Common myeloid progenitor, CD34-positive (primary cell): ENCODE measurements at regions not wholly inside any gene's neighbourhood (a gene's known extent, or its start where the extent isn't known, plus 50 kb on each side); places are given as distances from the start of the nearest gene placed in this dataset.

Source experiments
- CTCF ChIA-PET: fragments of 350-600 bp; sonication (Branson Sonifier 250); formaldehyde crosslinking; loops from one replicate; lab custom pipeline; 2021; ENCODE audit warnings: antibody characterized with exemption; lab: Charles Lee
- POLR2A ChIA-PET: fragments of 350-600 bp; sonication (Branson Sonifier 250); formaldehyde crosslinking; loops from one replicate; lab custom pipeline; 2021; ENCODE audit warnings: antibody characterized with exemption; lab: Charles Lee
- DNase-seq, 3 donors: peaks; one replicate each; pipeline versions ENCODE4 v3.0.0 to v3.0.0-alpha.2; 2013
- H3K27ac ChIP-seq, 2 experiments: 1 replicate in 1 of 2; 2 replicates in 1 of 2; pipeline ENCODE4 v1.7.0; 2013; ENCODE audit warnings: inconsistent platforms in 2 of 2, low read length in 2 of 2, mild to moderate bottlenecking in 2 of 2, low read depth in 1 of 2, moderate library complexity in 1 of 2; ENCODE audit not compliant: severe bottlenecking in 2 of 2, insufficient read depth in 1 of 2, poor library complexity in 1 of 2
- H3K27me3 ChIP-seq, 5 experiments: replicated peaks in 2 of 5; 1 replicate in 3 of 5; 2 replicates in 2 of 5; pipeline versions ENCODE4 v1.6.1 to v1.7.0; 2013; ENCODE audit warnings: low read length in 4 of 5, mild to moderate bottlenecking in 2 of 5, moderate library complexity in 2 of 5, inconsistent platforms in 1 of 5; ENCODE audit not compliant: insufficient read depth in 5 of 5, control insufficient read depth in 4 of 5
- H3K36me3 ChIP-seq, 4 experiments: 1 replicate in 2 of 4; 2 replicates in 2 of 4; pipeline versions ENCODE4 v1.6.1 to v1.7.0; 2013; ENCODE audit warnings: low read length in 3 of 4, control low read depth in 1 of 4, mild to moderate bottlenecking in 1 of 4; ENCODE audit not compliant: control insufficient read depth in 4 of 4, insufficient read depth in 4 of 4
- H3K4me1 ChIP-seq, 4 experiments: 1 replicate in 3 of 4; 2 replicates in 1 of 4; pipeline versions ENCODE4 v1.6.1 to v1.7.1; 2013; ENCODE audit warnings: low read length in 3 of 4, mild to moderate bottlenecking in 3 of 4, control low read depth in 1 of 4, inconsistent platforms in 1 of 4, moderate library complexity in 1 of 4; ENCODE audit not compliant: control insufficient read depth in 4 of 4, insufficient read depth in 4 of 4; ENCODE audit errors: control extremely low read depth in 1 of 4
- H3K4me3 ChIP-seq, 7 experiments: 1 replicate in 4 of 7; 2 replicates in 3 of 7; pipeline versions ENCODE4 v1.5.1 to v1.7.0; 2013; ENCODE audit warnings: mild to moderate bottlenecking in 7 of 7, low read length in 6 of 7, moderate library complexity in 6 of 7, inconsistent platforms in 2 of 7, low read depth in 2 of 7, control low read depth in 1 of 7; ENCODE audit not compliant: insufficient read depth in 4 of 7, control insufficient read depth in 1 of 7; ENCODE audit errors: extremely low read depth in 1 of 7
- H3K9me3 ChIP-seq, 5 experiments: 1 replicate in 4 of 5; 2 replicates in 1 of 5; pipeline versions ENCODE4 v1.6.1 to v1.7.1; 2013; ENCODE audit warnings: low read length in 4 of 5, mild to moderate bottlenecking in 2 of 5, inconsistent platforms in 1 of 5, low read depth in 1 of 5, moderate library complexity in 1 of 5; ENCODE audit not compliant: control insufficient read depth in 4 of 5, insufficient read depth in 2 of 5; ENCODE audit errors: control extremely low read depth in 1 of 5
- WGBS: methylation state at CpG from one replicate; pipeline ENCODE4 v1.1.5; 2013; ENCODE audit not compliant: insufficient coverage; 5-methylcytosine and 5-hydroxymethylcytosine counted together

GRCh38 chr1:14055442-14056223, 355.6 kb downstream of the PRDM2 start:
- no peaks in the 10 kb centered on the region for H3K4me1 ChIP-seq
- no peak overlapping the region for H3K27ac ChIP-seq
- H3K27me3 ChIP-seq = peaks cover 0 to 5% (median 0%) of the 10 kb centered on the region in 5 experiments
- H3K36me3 ChIP-seq = no peaks in the 10 kb centered on the region
- CTCF ChIA-PET = interaction anchor here (0.8 kb wide), 1 partner anchor 9 kb away, joined by 3 read pairs; no protein-coding TSS in a partner anchor
- H3K4me3 ChIP-seq = no peak overlapping the region
- peaks cover 0 to 17% (median 0%) of the 10 kb centered on the region in 5 experiments for H3K9me3 ChIP-seq
- no peak for DNase-seq
- 94% methylated on average over 3 of the region's 4 CpGs for WGBS
- POLR2A ChIA-PET = no interaction called here

DNA sequence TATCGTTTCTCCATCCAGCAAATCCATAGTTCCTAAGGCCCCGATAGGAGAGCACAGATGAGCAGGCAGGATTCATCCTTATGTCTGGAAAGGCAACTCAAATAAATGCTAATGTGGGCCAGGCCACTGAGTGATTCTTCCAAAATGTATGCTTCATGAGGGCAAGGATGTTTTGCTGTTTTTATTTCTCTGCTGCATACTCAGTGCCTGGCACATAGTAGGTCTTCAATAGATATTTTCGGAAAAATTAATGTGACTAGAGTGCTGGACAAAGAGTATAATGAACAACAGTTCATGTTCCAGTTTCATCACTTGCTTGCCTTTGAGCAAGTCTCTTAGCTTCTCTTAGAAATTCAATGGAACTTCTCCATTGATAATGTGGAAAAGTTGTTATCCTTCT, 357.7 kb downstream of the PRDM2 start:
- POLR2A ChIA-PET = no interaction called here
- H3K27me3 ChIP-seq = peaks cover 0 to 5% (median 0%) of the 10 kb centered on the region in 5 experiments
- CTCF ChIA-PET = no interaction called here
- H3K4me1 ChIP-seq = no peaks in the 10 kb centered on the region
- 93% methylated on average over 3 of the region's 3 CpGs for WGBS
- no peak overlapping the region for H3K27ac ChIP-seq
- peaks cover 0 to 17% (median 0%) of the 10 kb centered on the region in 5 experiments for H3K9me3 ChIP-seq
- DNase-seq = no peak
- H3K4me3 ChIP-seq = no peak overlapping the region
- no peaks in the 10 kb centered on the region for H3K36me3 ChIP-seq

- WGBS = 100% methylated on average over 3 of the region's 3 CpGs
- H3K4me1 ChIP-seq = no peaks in the 10 kb centered on the region
- H3K27me3 ChIP-seq = peaks cover 0 to 2% (median 0%) of the 10 kb centered on the region in 5 experiments
- CTCF ChIA-PET = no interaction called here
- POLR2A ChIA-PET = no interaction called here
- H3K36me3 ChIP-seq = no peaks in the 10 kb centered on the region
- DNase-seq = no peak
- no peak overlapping the region for H3K4me3 ChIP-seq
- H3K9me3 ChIP-seq = peaks cover 0 to 17% (median 0%) of the 10 kb centered on the region in 5 experiments
- H3K27ac ChIP-seq = no peak overlapping the region
Observed at GRCh38 chr1:14061204-14061603, 361.2 kb downstream of the PRDM2 start.

DNA sequence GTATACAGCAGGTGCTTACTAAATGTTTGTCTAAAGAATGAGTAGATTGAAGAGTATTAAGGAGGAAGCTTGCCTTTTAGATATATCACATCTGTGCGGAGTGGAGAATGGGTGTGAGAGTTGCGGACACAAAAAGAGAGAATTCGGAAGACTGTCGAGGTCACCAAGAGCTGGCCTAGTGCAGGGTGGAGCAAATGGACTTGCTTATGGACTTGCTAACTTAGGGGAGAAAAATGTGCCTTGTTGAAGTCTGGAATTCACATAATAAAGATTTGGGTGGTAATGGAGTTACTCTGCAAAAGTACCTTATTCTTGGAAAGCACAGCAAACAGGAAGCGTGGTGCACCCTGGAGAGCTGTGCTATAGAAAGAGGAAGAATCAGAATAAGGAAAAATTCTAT, 361.7 kb downstream of the PRDM2 start:
- H3K36me3 ChIP-seq = no peaks in the 10 kb centered on the region
- CTCF ChIA-PET = no interaction called here
- H3K9me3 ChIP-seq = peaks cover 0 to 17% (median 0%) of the 10 kb centered on the region in 5 experiments
- POLR2A ChIA-PET = no interaction called here
- H3K27ac ChIP-seq = no peak overlapping the region
- no peaks in the 10 kb centered on the region for H3K4me1 ChIP-seq
- 98% methylated on average over 4 of the region's 5 CpGs for WGBS
- no peak for DNase-seq
- peaks cover 0 to 2% (median 0%) of the 10 kb centered on the region in 5 experiments for H3K27me3 ChIP-seq
- H3K4me3 ChIP-seq = no peak overlapping the region

DNA sequence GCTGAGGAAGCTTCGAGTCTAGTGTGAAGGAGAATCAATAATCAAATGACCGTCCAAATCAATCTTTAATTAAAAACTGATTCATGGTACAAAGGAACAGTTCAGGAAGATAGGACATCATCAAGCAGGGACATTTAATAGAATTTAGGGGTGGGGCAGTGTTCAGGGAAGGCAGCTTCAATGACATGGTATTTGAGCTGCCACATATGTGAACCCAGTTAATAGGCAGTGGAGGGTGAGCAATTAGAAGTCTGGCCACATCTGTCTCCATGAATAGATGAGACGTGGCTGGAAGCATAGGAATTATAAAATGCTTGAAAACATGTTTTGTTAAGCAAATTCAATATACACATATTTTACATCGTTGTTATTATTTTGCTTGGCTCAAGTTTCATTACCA, 362.7 kb downstream of the PRDM2 start:
- peaks cover 0 to 16% (median 0%) of the 10 kb centered on the region in 5 experiments for H3K9me3 ChIP-seq
- H3K4me1 ChIP-seq = no peaks in the 10 kb centered on the region
- H3K27me3 ChIP-seq = peaks cover 0 to 2% (median 0%) of the 10 kb centered on the region in 5 experiments
- ChIA-PET POLR2A (no interaction called here), CTCF (no interaction called here)
- H3K27ac ChIP-seq = no peak overlapping the region
- no peak for DNase-seq
- no peak overlapping the region for H3K4me3 ChIP-seq
- 83% methylated on average over 1 of the region's 4 CpGs for whole genome bisulfite sequencing
- no peaks in the 10 kb centered on the region for H3K36me3 ChIP-seq

- no peak overlapping the region for H3K4me3 ChIP-seq
Observed at GRCh38 chr1:14064649-14065442, 364.9 kb downstream of the PRDM2 start.

DNA sequence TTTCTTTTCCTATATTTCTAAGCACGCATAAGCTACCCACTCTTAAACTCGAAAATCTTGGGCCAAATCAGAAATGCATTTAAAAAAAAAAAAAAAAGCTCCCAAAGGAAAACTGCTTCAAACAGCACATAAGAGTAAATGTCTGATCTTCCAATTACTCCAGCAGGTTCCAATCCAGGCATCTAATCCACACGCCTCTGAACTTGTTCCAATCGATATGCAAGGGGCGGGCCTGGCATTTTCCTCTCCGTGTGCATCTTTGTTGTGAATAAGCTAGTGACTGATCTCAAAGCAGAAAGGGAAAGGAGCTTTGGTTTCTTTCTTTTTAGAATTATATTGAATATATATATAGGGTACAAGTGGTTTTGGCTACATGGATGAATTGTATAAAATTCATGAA, 365.5 kb downstream of the PRDM2 start:
- Histone ChIP-seq H3K36me3 (no peaks in the 10 kb centered on the region), H3K4me3 (no peak overlapping the region), H3K4me1 (no peaks in the 10 kb centered on the region), H3K27me3 (peaks cover 0 to 3% (median 0%) of the 10 kb centered on the region in 5 experiments), H3K9me3 (no peaks in the 10 kb centered on the region), H3K27ac (no peak overlapping the region)
- WGBS = 88% methylated on average over 2 of the region's 6 CpGs
- DNase-seq = no peak
- CTCF ChIA-PET = no interaction called here
- POLR2A ChIA-PET = no interaction called here

More at GRCh38 chr1:14064649-14065442, 364.9 kb downstream of the PRDM2 start:
- ChIA-PET POLR2A (no interaction called here), CTCF (interaction anchor here (1.3 kb wide), 1 partner anchor 10 kb away, joined by 3 read pairs; no protein-coding TSS in a partner anchor)
- 83% methylated on average over 9 of the region's 14 CpGs for WGBS
- peaks cover 0 to 3% (median 0%) of the 10 kb centered on the region in 5 experiments for H3K27me3 ChIP-seq
- no peaks in the 10 kb centered on the region for H3K4me1 ChIP-seq
- H3K27ac ChIP-seq = no peak overlapping the region
- H3K9me3 ChIP-seq = no peaks in the 10 kb centered on the region
- H3K36me3 ChIP-seq = no peaks in the 10 kb centered on the region
- DNase-seq = no peak
